GM18858 (cell line): ENCODE measurements at regions not wholly inside any gene's neighbourhood (a gene's known extent, or its start where the extent isn't known, plus 50 kb on each side); places are given as distances from the start of the nearest gene placed in this dataset.

Source experiments
- ATAC-seq: cut with Tn5 transposase; IDR thresholded peaks from one replicate; pipeline ENCODE4 v1.9.1; 2021; ENCODE audit not compliant: unreplicated experiment

DNA sequence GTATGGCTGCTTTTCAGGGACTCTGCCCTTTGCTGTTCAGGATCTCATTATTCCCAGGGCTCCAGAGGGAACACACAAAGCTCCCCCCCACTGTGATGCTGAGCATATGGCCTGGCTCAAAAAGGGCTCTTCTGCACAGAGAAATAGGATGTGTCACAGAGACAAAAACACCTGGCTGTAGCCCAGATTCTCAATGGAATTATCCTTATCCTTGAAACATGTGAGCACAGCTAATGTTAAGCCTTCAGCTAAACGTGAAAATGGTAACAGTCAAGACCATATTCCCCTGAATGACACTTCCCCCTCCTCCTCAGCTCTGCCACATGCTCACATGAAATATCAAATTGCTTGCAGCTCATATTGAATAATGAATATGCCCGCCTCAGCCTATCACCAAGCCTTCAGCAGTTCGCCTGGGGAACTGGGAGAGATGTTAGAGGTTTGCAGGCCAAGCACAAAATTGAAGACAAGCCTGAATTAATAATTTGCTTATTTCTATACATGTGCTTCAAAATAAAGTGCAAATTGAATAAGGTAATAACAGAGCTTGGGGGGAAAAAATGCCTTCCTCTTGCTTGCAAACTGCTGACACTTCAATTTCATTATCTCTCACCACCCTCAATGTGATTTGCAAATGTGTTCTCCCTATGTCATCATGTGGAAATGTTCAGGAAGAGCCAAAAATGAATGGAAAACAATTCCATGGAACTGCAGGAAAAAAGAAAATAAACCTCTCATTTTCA, 181.0 kb upstream of the HNRNPA3 start:
- no peak for ATAC-seq

DNA sequence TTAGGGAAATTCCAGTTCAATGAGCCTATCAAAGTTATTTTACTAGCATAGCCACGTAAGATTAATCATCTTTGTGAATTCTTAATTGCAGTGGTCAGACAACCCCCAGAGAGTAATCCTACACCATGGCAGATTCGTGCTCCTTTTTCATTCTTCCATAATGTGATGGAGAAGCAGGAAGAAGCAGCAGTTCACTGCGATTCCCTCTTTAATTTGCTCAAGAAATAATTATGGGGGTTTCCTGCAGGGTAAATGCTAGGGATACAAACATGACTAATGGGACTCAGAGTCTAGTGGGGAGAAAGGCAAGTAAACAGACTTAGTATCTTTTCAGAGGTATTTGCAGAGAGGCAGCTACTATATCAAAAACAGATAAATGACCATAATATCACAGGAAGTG, 175.8 kb upstream of the HNRNPA3 start:
- no peak for ATAC-seq

DNA sequence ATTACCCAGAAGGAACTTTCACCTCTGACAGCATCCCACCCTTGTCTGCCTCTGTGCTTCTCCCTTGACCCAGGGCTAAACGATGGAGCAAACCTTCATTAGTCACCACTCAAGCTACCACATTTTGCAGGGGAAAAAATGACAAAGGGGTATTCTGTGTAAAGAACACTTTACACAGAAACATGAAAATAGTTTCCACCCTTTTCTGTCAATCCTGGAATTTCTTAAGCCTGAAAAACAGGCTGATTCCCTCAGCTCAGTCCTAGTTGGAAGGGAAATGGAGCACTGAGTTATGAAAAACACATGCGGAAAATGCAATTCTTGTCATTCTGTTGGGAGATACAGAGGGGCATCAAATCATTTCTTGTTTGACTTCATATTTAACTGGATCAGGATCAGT, 175.0 kb upstream of the HNRNPA3 start:
- no peak for ATAC-seq

DNA sequence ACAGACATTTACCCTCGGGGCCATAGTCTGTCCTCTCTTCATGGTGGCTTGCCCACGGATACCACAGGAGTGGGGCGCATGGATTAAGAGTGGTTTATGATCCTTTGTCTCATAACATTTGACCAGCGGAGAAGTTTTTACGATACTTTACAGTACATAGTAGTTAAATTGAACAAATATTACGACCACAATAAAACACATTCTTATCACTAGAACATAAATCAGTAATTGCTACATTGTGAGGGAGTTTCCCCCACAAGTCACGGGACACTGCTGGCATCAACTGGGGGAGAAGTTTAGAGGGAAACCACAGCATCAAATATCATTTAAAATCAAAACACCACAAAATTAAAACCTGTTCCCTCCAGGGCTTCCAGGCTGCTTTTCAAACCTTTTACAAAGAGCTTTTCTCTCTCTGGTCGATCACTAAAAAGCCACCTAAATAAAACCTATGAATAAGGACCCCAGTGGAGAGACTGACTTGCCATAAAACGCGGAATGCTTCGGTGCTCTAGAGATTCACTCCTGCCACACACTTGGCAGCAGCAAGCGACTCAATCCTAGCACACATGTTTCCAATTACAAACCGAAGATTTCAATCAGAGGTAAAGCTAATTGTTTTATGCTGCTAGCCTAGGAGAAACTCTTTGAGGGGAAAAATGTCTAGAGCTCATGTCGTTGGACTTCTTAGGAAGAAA, 173.7 kb upstream of the HNRNPA3 start:
- ATAC-seq, result no peak

DNA sequence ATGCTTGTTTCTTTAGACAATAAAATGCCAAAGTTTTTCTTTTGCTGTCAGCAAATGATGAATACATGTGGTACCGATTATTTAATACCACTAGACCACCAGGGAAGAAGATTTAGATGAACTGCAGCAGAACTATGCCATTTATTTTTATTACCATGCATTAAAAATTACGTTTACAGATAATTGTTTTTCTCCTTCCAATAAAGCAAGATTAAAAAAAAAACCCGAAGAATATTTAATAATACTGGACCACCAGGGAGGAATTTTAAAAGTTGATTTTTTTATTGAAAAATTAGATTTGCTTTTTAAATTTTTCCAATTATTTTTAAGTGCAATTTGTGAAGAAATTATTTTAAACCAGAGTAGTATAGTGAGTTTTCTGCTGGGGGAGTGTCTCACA, 170.3 kb upstream of the HNRNPA3 start:
- no peak for ATAC-seq

DNA sequence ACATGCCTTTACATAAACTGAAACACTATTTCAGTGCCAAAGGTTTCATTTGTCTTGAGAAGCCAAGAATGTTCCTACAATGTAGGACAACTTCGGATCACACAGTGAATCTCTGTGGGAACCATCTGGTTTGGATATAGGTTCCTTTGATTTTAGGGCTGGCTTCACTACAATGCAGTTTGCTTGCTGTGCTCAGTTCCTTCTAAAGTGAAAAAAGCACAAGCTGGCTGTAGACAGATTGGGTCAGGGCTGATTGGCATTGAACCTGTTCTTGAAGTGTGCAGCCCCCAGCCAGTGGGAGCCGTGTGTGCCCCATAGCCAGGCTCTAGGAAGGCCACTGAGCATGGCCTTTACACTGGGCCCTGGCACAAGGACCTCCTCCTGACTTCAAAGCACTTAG, 167.9 kb upstream of the HNRNPA3 start:
- no peak for ATAC-seq

DNA sequence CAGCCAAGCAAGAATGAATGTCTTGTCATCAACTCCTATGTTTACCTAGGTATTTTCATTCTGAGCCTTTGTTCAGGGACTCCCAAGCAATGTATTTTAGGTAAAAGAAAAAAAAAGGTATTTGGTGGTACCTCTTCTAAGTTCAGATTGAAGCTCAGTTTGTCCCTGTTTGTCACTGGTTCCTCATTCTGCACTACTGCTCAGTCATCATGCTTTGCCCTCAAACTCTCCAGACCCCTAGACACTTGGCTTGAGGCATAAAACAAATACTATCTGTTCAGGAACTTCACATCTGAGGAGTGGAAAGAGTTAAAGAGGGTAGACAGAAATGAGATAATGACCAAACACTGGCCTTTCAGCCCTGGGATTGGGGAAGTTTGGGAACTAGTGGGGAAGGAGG, 163.6 kb upstream of the HNRNPA3 start:
- ATAC-seq, result no peak

DNA sequence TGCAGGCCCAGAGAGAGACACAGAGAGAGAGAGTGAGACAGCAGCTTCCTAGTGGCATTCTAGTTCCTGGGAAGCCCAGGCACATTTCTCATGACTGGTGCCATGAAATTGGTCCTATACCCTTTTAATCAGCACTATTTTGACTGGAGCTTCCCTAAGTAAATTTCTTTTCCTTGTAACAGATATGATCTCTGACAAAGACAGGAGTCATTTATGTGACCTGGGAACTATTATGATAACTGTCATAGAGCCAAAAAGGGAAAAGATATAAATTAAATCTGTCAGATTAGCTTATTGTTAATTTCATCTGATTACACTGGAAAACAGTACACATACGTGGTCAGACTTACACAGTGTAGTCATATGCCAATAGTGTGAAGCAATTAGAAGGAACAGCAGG, 161.3 kb upstream of the HNRNPA3 start:
- ATAC-seq, result no peak

DNA sequence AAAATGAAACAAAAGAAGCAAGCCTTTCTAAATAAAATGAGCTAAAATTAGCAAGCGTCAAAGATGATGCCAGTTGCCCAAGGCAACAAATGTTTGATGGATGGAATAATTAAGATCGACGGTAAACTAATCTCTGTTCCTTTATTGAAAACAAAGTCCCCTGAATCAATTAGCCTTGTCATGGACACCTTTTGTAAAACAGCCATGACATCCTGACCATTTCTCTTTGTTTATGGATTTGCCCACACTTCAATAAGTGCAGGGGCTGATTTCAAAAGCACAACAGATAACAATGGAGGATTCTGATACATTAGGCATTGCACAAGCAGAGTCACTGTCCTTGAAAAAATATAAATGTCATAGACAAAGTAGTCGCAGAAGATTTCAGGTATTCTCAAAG, 160.1 kb upstream of the HNRNPA3 start:
- no peak for ATAC-seq

DNA sequence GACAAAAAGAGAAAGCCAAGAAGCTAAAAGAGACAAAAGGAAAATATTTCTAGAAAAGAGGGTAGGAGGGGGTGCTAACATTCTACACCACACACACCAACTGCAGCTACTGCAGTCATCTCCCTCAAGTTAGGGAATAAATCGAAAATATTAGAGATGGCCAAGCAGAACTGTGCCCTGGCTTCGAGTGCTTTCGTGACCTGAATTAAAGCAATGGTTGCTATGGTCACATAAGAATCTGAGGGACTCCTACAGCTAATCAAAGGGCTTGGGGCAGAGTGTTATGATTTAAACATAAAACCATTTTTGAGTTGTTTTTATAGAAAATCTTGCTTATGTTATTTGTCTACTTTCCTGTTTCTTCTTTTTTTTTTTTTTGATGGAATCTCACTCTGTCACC, 159.6 kb upstream of the HNRNPA3 start:
- no peak for ATAC-seq

DNA sequence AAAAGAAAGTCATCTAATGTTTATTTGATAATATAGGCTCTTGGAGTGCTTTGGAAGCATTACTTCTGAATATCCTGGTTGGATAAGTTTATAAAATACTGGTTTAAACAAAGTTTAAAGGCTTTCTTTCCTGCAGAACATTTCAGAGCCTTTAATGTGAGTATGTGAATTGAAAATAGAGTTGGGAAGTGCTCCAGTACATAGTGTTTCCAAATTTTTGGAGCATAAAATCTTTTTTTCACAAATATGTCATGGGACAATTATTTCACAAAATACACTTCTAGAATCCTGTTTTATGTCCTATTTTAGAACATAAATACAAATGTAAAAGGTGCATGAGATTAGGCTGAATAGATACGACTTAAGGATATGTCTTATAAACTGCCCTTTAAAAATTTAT, 158.9 kb upstream of the HNRNPA3 start:
- ATAC-seq, result no peak

DNA sequence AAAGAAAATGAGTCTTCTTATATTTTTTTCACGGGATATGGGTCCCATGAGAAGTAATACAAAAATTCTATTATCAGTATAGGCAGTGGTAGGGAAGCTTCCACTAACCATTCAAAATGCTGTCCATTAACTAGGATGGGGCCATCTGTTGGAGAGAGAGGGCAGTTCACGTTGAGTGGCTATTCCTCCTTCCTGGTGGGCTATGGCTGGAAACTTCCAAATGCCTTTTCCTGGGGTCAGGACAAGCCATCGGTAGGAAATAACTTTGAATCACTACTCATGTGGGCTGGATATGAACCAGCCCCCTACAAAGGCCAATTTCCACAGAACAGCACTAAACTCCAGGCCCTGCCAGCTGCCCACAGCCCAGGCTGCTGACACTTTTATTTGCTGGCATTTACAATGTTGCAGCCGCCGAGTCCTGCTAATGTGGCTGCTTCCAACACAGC, 156.1 kb upstream of the HNRNPA3 start:
- ATAC-seq, result no peak

DNA sequence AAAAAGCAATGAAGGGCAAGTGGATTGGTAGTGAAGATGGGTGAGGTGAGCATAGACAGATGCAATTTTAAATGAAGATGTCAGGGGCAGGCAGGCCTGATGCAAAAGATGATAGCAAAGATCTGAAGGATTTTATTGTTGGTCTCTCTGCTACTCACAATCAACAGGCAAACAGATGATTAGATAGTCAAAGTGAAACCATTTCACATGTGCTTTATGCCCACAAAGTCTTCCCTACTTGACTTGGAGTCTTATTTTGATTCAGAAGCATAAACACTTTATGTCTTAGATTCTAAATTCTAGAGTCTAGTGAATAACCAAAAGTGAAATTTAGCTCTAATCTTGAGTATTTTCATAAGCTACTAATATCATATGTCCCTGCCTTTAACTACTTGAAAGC, 153.8 kb upstream of the HNRNPA3 start:
- peak; percentile 63 for ATAC-seq

DNA sequence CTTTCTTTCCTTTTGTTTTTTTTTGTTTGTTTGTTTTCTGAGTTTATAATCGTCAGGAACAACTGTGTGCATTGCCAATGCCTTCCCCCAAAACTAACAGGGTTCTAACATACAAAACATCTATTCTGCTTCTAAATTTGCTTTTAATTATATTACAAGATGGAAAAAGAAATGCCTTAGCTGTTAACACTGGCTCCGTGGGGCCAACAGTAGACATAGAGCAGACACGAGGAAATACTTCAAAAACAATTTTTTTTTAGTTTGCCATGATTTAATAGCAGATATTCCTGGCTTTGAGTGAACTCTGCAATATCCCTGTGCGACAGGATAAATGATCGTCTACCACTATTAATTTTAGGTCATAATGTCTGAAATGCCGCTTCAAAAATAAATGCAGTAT, 153.3 kb upstream of the HNRNPA3 start:
- no peak for ATAC-seq

DNA sequence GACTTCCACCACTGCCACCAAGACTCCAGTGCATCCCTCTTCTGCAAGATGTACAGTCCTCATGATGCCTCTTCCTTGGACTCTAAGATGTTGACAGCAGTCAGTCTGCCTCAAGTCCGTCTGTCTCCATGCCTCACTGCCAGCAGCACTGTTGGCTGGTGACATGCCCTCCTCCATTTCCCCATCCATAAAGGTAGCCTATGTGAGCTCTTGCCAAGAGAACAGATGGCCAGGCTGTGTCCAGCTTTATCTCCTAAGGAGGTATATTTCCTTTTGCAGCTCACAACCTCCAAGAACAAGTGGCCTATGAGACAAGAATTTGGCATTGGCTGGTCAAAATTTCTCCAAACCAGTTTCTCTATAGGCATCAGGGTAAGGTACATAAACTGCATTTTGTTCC, 149.3 kb upstream of the HNRNPA3 start:
- ATAC-seq, result no peak

DNA sequence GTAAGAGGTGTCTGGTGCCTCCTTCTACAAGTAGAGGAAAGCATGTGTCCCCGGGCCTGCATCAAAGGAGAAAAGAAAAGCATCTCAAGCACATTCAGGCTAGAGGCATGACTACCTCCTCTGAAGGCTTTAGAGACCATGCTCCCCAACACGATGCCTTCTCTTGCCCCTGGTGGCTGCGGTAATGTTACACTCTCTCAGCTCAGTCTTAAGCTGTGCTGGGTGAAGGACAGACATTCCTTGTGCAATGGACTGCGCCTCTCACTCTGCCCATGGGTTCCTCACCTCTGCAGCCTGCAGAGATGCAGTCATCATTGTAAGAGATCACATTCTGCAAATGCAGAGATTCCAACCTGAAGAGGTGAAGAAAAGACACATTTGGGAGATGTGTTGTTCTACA, 148.2 kb upstream of the HNRNPA3 start:
- ATAC-seq, result no peak

DNA sequence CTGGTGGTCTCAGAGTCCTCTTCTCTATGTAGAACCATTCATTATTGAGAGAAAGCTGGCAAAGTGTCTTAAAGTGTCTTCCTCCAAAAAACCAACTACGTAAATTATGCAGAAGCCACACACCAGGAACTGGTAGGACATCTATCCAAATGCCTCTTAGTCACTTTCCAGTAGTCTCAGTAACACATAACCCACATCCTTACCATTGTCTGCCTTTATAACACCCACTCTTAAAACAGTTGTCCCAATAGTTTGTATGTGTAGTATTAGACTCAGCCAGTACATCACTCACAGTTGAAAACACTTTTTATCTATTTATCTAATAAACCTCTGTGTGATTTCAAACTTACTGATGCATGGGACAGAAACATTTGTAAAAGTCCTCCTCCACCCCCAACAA, 143.6 kb upstream of the HNRNPA3 start:
- ATAC-seq, result no peak

DNA sequence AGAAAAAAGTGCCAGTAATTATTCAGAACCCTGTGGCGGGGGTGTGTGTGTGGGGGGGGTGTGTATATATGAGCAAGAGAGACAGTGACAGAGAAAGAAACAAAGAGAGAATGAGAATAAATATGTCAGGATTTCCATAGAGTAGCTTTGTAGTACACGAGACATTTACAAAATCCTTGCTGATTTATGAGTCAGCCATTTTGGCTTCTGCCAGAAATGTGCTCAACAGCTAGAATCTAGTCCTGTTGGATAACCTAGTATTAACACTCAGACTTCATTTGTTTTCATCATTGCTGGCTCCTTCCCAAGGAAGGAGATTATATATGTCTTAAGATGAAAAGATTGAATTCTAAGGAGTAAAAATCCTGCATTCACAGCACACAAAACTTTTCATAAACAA, 140.5 kb upstream of the HNRNPA3 start:
- no peak for ATAC-seq

DNA sequence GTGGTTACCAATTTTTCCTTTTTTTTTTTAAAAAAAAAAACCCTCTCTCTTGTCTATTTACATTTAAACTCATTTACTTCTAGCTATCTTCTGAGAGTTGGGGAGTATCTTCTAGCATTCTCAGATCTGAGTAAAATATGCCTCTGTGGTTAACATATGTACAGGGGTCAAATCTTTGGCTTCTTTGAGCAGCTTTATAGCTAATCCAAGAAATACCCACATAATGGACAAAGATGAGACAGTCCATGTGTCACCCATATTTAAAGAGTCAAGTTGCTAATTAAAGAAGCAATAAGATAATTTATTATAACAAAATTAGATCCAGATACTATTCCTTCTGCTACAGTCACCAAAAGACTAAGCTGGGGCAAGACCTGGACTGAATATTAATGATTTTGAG, 139.0 kb upstream of the HNRNPA3 start:
- no peak for ATAC-seq

DNA sequence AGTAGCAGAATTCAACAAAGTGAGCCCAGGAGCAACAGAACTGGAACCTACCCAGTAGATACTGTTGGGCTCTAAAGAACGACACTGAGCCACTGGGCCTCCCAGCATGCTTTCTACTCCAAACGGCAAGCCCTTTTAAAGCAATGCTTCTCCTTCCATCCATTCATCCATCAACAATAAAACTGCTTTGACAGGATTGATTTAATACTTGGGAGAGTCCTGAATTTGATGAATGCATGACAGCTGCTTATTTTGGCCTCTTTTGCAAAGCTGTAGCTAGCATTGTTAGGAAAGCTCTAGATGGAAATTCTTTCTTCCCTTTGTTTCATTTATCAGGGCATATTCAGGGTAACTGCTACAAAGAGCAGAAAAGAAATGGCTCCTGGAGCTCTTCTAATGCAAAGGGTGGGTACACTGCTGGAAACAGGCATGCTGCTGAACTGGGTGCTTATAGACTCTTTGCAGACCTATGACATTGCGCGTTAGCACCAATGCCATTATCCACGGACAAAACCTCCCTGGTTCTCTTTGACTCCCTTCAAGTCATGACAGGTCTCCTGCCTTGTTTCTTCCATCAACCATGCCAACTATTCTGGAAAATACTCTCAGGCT, 138.4 kb upstream of the HNRNPA3 start:
- no peak for ATAC-seq

DNA sequence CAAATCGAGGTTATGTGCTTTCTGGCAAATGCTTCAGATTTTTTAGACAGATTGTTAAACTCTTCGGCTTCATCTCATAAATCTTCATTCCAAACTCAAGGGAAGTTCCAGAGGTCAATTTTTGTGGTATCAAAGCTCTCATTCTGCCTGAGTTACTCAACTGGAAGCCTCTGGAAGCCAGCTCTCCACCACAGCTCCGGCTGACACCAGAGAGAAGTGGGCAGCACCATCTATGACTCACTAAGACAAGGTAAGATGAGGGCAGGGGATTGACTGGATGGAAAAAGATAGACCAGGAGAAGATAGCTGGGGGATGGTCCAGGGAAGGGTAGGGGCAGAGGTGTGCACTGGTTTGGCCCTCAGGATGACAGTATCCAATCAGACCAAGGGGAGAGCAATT, 137.3 kb upstream of the HNRNPA3 start:
- ATAC-seq, result no peak

DNA sequence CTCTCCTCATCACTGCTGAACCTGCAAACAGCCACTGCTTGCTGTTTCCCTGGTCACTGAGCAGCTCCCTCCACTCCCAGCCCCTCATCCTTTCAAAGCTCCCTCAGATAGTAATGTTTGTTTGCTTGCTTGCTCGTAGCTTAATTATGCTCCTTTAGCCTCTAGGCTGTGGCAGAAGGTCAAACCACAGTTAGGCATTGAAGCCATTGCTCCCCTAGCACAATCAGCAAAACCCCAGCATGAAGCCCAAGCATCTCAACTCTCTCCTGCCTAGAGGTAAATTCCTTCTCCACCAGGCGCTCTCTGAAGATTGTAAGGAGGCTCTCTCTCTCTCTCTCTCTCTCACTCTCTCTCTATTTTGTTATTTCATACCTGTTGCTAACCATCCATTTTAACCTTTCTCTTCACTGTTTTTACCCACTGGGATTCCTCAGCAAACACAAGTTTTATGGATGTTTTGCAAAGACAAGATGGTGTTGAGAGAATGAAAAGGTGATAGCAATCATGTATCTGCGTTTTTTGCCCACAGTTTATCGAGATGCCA, 135.9 kb upstream of the HNRNPA3 start:
- no peak for ATAC-seq
